GM18907 (cell line): ENCODE measurements at regions not wholly inside any gene's neighbourhood (a gene's known extent, or its start where the extent isn't known, plus 50 kb on each side); places are given as distances from the start of the nearest gene placed in this dataset.
A peak's percentile ranks its signal among the peaks of the same experiment; 100 is the strongest.

Experiments used
- ATAC-seq: cut with Tn5 transposase; IDR thresholded peaks from one replicate; pipeline ENCODE4 v1.9.1; 2021; ENCODE audit warnings: mild to moderate bottlenecking, moderate library complexity; ENCODE audit not compliant: unreplicated experiment

DNA sequence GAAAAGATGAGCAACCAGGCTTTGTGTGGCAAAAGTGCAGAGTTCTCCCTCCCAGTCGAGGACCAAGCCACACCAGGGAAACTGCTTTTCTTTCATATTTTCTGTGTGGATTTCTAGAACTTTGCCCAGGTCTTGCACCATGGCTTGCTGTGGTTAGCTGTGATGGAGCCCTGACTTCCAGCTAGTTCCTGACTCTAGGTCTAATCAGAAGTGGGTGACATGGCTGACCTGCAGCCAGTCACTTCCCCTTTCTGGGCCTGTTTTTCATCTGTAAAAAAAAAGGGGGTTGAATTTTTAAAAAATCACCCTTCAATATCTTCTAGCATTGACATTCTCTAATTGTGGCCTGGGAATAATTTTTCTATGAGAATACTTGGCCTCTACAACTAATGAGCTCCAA, 491.2 kb upstream of the USP24 start:
- ATAC-seq, result no peak

DNA sequence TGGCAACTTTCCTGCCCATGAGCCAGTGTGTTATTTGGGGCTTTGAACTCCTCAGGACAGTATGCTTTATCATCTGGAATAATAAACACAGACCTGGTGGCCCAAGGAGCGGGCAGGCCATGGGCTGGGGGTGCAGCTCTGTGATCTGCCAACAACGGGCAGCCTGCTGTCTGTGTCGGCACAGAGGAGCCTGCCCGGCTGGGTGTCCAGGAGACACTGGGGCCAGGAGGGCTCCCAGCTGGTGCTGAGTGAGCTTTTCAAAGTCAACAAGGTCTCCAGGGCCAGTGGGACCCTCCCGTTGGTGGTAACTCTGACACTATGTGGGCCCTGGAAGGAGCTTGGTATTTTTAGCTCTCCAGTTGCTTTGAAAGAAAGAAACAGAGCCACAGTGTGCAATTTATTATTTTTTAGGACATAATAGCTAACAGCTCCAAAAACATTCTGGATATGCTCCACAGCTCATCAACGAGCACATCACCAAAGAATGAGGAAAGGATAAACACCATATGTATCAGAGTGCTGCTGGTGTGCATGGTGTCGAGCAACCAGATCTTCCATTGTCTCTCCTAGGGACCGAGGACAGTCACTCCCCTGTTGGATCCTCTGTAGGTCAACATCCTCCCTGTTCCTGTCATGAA, 488.7 kb upstream of the USP24 start:
- no peak for ATAC-seq

DNA sequence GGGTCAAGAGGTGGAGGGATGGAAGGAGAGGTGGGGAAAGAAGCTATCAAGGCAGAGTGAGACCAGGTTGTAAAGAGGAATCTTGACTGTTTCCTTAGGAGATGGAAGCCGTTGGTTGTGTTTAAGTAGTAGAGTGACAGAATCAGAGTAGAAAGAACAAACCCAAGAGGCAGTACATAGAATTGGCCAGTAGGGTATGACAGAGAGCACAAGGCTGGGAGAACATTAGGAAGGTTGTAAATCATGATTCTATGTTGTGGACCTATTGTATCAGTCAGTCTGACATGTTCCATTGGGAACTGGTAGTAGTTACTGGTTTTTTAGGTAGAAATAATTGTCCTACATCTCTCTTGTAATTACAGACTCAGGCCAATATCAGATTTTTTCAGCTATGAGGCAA, 486.9 kb upstream of the USP24 start:
- ATAC-seq, result peak; percentile 87

DNA sequence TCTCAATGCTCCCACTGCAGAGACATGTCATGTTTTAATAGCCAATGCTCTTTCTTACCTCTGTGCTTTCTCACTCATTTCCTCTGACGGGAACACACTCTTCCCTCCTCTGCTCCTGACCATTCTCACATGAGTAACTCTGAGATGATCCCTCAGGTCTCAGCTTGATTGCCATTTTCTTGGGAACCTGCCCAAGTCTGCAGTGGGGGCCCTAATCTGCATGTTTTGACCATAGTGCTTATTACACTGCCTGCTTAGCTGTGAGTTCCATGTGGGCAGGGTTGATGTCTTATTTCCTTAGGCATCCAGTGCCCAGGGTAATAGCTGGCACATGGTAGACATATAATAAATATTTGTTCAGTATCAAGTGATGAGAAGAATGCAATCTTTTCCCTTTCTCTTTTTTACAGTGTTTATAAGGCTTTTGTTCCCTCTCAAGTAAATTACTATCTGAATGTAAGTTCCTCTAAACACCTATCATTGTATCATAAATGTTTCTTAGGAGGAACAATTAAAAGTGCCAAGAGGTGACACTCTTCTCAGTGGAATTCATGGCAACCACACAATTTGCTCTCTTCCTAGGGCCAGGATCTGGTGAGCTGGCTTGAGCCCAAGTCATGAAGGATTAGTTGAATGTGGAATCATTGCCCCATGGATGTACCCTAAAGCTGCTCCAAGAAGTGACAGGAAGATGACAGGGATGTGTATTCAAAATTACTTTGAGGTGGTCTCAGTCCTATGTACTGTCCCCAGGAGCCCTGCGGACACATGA, 485.4 kb upstream of the USP24 start:
- ATAC-seq, result no peak

DNA sequence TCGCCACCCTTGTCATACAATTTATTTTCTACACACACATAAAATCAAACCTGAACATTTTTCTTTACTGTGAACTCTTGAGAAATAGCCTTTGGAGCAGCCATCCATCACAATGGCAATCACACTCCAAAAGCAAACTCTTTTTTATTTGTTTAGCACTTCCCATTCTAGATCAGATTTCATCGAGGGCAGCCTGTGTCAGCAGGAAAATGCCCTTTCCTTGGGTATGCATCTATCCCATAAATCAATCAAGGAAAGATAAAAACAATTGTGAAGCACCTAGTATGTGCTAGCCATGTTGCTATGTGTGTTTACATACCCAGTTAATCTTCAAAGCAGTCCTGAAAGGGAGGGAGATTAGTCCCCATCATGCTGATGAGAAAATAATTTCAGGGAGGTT, 484.1 kb upstream of the USP24 start:
- no peak for ATAC-seq

DNA sequence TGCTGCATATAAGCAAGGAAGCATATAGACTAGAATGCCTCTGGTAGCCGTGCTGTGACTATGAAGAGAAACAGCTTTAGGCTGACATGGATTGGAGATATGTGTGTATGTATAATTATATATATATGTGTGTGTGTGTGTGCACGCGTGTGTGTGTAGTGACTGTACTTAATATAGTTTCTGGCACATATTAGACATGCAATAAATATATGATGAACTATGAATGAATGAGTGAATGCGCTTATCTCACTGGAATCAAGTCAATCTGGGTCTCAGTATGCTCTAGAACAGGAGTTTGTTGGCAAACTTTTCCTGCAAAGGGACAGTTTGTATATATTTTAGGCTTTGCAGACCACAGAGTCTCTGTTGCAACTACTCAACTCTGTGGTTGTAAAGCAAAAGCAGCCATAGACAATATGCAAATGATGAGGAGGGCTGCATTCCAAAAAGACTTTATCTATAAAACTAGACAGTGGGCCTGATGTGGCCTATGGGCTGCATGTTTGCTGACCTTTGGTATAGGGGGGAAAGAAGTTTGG, 482.9 kb upstream of the USP24 start:
- no peak for ATAC-seq

DNA sequence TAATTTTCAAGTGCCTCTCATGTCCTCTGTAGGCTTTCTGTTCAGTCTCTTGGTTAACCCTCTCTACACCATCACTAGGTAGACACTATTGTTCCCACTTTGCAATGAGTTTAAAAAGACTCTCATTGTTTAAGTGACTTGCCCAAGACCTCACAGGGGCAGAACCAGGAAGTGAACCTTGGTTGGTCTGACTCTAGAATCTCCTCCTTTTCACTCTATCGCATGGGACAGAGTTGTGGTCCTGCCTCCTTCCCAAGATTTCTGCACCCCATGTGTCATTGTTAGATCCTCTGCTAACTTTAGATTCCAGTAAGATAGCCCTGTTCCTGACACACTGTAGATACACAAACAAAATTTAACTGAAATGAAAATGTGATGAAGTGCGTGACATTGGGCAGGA, 481.7 kb upstream of the USP24 start:
- ATAC-seq, result no peak

DNA sequence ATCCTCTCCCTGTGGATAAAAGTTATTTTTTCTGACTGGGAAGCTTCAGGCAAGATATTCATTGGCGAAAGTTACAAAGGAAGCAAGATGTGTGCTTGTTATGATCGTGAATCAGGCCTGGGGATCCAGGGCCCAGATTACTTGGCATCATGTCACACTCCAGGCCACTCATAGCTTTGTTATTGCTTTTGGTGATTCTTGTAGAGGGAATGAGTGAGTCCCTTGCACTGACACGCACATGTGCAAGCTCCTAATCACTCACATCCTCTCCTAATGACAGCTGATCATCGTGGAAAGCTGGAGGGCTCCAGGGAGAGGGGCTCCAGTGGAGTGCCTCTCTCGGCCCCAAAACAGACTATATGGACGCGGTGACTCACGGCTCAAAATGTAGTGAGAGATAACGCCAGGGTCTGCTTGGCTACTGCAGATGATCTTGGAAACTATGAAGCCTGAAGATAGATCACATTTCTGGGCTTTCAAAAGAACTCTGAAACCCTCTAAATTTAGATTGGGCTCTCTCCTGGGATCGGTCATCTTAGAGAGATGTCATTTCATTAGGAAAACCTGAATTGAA, 481.1 kb upstream of the USP24 start:
- ATAC-seq, result no peak

DNA sequence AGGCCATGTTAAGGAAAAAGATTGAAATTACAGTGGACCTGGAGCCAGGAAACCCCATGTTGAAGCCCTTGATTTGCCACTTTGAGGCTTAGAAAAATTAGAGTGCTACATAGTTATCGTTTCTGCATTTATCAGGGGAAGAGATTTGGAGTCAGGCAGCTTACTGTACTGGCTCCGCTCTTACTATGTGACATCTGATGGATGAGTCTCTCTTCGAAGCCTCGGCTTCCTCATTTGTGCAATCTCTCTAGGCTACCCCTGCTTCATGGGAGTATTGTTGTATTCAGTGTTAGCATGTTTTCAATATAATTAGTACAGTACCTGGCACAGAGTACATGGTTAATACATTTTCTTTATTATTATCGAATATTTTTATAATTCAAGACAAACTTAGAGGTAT, 480.4 kb upstream of the USP24 start:
- no peak for ATAC-seq

DNA sequence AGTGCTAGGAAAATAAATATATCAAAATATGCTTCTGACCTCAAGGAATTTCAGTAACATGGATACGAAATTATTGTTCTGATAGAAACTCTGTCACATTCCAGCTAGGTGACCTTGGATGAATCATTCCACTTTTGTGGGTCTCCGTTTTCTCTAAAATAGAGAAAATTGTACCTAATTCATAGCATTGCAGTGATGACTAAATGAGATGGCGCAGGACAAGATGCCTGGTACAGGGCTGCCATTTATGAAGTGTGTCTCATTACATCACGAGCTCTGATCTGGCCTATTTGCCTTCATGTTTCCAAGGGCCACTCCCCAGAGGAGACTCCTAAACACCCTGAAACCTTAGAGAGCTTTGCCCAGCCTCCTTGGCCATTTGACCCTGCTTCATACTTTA, 480.0 kb upstream of the USP24 start:
- ATAC-seq, result no peak

DNA sequence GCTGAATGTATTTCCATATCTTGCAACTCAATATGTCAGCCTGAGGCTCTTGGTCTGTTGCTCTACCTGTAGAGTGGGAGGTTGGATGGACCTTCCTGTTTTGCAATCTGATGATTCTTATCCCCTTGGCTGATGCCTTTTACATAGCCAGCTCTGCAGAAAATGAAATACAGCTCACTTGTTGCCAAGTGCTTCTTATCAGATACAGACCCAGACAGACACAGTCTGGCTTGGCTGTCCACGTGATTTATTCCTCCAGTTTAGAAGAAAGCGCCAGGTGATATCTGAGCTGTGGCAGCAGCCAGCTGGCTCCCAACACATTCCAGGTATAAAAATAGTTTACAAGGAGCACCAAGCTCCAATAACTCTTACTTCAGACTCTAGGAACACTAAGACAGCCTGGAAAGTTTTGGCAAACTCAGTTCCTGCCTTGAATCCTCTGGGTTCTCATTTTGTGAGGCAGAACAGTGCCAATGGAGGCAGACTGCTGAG, 479.2 kb upstream of the USP24 start:
- no peak for ATAC-seq

DNA sequence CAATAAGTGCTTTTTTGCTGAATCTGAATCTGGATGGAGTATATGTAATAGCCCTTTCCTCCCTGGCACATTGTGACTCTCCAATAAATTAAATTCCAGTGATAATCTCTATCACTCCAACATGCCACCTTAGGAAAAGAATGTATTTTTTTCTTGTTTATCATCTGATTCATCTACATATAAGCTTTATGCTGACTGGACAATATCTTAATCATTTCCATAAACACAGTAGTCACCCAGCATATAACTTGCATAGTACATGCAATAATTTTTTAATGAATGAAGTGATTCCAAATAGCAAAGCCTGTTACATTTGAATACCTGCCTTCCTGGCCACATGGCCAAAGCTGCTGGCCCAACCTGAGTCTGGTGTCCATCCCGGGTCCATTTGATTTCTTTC, 477.6 kb upstream of the USP24 start:
- ATAC-seq, result no peak

DNA sequence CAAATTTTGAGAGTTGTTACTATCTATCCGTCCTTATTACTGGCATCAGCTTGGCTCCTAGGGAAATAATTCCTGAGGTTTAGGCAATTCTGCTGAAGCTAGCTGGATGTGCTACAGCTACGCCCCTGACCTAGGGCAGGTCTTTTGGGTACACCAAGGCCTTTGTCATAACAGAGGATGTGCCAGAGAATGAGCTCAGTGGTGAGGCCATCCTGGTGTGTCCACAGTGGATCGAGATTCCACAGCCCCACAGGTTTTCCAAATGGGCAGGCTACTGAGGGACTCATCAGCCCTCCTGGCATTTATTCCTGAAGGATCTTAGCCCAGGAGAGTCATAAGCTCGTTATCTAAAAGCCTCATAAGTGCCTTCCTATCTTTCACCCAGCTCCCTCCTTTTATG, 475.2 kb upstream of the USP24 start:
- no peak for ATAC-seq

DNA sequence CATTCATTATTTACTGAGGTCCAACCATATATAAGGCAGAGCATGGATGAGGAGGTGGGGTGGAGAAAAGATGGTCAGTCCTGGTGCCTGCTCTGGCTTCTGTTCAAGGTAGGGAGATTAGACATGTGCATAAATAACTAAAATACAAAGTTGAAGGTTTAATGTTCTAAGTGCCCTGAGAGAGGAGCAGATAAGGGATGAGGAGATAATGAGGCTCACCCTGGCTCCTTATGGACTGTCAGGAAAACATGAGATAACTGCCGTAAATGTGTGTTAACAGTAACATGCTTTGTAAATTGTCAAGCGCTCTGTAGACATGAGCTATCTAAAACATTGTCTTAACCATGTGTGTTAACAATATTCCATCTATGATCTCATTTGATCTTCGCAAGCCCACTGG, 474.6 kb upstream of the USP24 start:
- no peak for ATAC-seq

DNA sequence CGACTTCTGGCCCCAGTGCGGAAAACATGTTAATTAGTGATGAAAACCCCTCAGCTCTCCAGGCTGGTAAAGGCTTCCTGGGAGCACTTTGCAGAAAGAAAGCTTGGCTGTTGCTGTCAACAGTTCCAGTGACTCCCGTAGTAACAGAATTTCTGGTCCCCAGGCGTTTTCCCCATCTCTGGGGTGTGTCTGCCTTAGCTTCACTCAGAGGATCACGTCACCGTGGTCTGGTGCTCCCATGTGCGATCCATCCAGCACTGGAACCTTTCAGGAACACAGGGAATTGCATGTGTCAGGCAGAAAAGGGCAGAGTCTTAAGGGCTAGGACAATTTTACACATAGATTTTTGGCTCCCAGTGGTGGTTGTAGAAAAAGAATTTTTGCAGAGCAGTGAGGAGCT, 470.4 kb upstream of the USP24 start:
- no peak for ATAC-seq

DNA sequence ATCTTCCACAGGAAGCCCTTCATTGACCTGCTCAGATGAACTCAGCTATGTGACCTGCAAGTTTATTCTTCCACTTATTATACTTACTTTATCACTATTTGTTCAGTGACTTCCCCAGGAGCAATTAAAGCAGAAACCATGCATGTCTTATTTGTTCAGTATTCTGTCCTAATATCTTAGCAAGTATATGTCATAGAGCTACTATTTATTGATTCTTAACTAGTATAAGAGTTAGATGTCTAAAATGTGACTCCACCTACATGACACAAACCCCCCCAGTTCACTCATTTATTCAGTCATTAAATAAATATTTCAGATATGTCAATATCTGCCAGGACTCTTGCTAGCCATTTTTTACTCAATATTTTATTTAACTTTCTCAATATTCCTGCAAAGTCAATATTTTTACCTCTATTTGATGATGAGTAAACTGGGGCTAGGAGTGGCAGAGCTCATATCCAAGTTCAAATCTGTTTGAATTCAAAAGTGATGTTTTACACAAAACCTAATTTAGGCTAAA, 469.0 kb upstream of the USP24 start:
- ATAC-seq, result no peak

DNA sequence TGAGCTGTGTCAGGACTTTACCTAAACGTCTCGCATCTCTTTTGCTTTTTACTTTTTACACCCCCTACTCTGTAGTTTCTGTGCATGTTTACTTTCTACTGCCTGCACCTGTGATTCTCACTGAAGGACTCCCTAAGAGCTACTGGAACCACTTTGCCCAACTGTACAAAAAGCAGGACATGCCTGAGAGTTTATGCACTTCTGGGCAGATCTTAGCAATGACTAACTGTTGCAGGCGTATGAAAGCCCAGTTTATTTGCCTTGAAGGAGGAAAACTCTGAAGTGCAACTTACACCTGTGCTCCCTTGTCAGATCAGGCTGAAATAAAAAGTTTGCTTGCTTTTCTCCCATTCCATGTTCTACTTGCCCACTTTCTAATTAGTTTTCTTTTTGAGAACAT, 467.0 kb upstream of the USP24 start:
- no peak for ATAC-seq

DNA sequence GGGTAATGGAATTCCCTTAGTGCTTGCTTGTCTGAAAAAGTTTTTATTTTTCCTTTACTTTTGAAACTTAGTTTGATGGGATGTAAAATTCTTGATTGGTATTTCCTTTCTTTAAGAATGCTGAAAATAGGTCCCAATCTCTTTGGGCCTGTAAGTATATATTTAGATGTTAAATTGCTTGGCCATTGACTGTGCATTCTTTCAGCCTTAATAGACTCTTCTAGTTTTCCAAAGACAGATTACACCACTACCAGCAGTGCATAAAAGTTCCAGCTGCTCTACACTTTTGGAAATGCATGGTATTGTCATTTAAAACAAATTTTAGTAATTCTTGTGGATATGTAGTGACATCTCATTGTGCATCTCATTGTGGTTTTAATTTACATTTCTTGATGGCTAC, 464.8 kb upstream of the USP24 start:
- no peak for ATAC-seq

DNA sequence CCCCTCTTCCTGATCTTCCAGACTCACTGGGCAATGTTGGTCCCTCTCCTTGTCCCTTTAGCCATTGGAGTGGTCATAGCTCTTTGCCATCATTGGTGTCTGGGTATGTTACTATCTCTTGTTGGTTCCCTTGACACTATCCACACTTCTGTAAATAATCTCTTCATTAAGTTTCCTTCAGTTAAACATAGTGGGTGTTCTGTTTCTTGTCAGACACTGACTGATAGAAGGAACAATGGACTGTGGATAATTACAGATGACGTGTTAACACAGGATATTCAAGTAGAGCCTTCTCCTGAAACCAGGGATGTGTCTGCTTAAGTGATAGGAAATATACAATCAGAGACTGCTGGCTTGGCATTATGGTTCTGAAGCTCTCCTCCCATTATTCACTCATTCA, 458.3 kb upstream of the USP24 start:
- ATAC-seq, result no peak

DNA sequence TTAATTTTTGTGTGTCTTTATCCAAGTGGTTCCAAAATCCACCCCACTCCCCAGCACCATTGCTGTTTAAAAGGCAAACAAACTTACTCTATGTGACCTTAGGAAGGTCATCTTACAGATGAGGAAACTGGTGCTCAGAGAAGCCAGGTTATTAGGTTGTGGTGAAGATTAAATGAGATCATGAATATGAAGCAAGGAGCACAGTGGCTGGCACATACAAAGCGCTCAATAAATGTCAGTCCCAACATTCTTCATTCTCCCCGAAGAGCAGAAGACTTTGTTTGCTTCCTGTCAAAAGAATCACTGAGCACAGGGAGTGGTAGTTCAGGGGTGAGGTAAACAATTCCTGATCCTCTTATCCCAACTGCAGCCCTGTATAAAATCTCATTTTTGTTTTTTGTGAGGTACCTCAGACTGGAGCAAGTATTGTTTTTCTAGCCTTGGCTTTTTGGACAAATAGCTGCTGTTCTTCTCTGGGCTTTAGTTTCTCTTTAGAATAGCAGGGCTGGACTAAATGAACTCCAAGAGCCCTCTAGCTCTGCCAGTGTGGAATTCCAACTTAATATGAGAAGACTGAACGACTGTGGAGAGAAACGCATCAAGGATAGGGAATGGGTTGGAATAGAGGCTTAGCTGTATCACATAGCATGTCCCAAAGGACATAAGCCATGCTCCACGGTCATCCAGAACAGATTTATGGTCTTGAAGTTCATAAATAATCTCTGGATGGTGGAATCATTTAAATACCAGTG, 455.3 kb upstream of the USP24 start:
- ATAC-seq, result no peak

DNA sequence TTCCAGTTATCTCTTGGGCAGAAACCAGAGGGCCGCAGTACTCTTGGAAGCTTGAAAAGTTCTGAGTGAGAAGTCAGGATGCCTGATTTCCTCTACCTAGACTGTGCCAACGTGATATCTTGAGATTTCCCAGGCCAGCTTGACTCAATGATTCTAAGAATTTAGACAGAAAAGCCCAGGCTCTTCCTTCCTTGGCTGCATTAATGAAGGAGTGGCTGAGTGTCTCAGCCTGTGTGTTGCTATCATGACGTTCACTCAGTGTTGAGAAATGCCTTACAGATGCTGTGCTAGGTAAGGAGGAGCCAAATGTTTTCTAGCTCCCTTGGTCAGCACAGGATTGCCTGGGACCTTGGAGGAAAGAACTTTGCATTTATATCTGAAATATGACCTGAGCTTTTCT, 454.1 kb upstream of the USP24 start:
- no peak for ATAC-seq
